ENCODE measurements at regions not wholly inside any gene's neighbourhood (a gene's known extent, or its start where the extent isn't known, plus 50 kb on each side); places are given as distances from the start of the nearest gene placed in this dataset.
A peak's percentile ranks its signal among the peaks of the same experiment; 100 is the strongest.
"Not testable (repeated sequence)": the region's sequence is repeated elsewhere in the genome, so short reads cannot be mapped to it uniquely, and the experiment has no call there.

DNA sequence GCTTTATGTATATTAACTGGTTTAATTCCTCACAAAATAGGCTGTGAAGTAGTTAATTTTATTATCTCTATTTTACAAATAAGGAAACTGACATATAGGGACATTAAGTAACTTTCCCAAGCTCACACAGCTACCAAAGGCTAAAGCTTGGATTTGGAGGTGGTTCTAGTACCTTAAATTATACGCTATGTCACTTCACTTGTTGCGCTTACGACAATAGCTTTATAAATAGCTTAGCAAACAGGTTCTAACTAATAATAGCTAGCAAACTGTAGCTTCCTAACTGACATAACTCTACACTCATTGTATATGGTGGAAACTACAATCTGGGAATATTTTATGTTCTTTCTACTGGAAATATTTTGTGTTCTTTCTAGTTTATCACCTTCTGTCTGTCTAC lies 666.4 kb upstream of the CPEB2 start:
- peak in 1 of 3 experiments; percentile 26 for DNase-seq

DNA sequence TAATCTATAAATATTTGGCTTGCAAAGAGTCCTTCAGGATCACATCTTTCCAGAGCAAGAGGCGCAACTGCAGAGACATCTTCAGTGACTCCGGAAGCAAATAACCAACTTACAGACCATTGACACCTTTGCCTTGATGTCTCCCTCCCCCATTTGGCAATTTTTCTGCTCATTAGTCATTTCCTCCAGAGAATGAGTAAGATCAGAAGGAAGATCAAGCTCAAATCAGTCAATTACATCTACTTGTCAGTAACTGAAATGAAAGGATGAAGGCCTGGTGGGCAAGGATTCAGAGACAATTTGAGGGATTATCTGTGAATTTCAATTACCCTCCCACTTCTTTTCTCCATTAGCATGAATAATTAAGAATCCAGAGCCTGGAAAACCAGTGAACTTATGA lies 665.6 kb upstream of the CPEB2 start:
- no peak for DNase-seq

DNA sequence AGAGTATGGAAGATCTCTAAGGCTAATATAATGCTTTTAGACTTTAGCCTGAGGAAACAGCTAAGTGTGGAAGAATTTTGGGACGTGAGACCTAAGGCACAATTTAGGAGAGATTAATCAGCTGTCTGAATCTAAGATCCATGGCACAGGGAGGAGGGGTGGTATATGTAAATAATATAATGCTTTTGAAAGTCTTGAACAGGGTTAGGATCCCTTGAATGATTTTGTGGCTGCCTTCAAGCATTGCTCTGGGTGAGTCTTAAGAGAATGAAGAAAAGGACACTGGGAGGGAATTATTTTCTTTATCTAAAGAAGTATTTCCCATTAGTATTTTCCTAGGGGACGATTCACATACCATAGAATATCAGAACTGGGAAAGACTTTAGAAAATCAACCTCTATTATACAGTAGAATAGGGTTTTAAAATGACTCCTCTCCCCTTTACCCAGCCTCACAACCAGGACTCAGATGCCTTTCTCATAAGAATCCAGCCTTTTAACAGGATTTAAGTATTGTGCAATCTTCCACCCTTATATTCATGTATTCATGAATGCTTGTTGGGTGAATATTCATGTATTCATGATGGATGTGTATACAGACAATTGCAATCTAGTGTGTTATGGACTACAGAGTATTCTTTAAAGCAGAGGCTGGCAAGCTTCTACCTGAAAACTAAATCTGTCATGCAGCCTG lies 664.2 kb upstream of the CPEB2 start:
- no peak for DNase-seq

DNA sequence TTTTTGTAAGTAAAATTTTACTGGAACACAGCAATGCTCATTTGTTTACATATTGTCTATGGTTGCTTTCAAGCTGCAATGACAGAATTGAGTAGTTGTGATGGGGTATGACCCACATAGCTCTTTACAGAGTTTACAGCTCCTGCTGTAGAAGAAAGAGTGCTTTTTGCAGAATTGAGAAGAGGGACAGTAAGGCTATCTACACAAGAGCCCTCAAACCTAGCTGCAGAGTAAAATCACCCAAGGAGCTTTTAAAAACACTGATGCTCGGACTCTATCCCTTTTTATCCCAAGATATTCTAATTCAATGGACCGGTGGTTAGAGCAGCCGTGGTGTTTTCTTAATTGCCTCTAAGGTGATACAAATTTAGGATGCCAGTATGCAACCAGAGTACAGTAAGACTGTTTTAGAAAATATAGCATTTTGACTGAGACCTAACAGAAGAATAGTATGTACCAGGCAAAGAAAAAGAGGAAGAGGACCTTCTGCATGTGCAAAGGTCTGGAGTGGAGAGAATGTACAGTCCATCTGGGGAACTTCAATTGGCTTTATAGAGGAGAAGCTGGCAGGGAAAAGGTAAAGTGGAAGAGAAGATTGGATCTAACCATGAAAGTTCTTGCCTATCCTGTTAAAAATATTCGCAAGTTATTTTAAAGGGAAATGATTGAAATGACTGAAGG lies 663.6 kb upstream of the CPEB2 start:
- no peak for DNase-seq

DNA sequence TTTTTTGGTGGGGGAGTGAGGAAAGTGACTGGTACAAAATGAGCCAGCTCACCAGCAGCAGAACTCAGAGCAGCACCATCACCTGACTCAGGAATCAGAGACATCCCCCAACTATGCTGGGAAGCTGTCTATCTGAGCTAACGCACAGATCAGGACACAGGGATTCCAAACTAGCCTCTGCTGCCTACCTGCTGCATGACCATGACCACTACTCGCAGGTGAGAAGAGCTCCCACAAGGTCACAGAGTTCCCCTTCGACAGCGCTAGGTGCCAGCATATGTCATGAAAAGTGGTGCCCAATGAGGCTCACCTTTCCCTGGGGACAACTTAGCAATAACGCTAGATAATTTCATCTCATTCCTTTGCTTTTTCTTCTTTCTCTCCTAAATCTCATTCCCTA lies 662.6 kb upstream of the CPEB2 start:
- DNase-seq: no peak

DNA sequence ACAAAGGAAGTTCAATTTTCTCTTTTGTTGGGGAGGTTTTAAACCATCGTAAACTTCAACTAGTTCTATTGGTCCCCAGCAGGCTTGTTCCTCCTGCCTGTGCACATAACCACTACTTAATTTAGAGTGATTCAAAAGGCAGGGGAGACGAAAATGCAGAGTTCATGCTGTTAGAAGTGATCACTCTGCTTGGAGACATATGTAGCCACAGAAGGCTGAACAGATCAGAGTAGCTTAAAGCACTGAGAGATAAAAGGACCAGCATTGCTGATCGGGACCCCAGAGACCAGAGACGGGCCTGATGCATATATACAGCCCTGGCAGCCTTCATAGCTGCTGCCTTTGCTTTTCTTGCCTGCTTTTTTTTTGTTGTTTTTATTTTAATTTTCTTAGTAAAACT lies 662.0 kb upstream of the CPEB2 start:
- no peak for DNase-seq

DNA sequence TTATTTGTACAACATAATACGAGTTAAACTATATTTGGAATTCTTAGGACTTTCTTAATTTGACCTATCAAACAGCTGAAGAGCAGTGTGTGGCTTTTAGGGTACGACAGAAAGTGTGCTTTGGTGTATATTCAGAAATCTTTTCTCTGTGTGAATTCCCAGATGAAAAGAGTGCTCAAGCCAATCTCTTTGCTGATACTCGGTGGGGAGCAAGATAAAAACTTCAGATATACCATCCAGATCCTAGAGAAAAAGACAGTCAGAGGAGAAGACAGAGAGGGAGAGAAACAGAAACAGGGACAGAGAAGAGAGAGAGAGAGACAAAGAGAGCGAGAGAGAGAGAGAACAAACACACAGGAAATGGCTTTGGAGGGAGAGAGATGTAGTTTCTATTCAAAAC lies 658.3 kb upstream of the CPEB2 start:
- no peak for DNase-seq

DNA sequence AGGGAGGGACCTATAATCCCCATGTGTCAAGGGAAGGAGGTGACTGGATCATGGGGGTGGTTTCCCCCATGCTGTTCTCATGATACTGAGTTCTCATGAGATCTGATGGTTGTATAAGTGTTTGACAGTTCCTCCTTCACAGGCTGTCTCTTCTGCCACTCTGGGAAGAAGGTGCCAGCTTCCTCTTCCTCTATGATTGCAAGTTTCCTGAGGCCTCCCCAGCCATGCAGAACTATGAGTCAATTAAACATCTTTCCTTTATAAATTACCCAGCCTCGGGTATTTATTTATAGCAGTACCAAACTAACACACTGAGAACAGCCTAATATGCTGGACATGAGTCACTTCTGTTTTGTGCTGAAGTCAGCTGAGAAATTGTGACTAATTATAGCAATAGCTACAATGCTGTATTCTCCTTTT lies 656.9 kb upstream of the CPEB2 start:
- DNase-seq: no peak

DNA sequence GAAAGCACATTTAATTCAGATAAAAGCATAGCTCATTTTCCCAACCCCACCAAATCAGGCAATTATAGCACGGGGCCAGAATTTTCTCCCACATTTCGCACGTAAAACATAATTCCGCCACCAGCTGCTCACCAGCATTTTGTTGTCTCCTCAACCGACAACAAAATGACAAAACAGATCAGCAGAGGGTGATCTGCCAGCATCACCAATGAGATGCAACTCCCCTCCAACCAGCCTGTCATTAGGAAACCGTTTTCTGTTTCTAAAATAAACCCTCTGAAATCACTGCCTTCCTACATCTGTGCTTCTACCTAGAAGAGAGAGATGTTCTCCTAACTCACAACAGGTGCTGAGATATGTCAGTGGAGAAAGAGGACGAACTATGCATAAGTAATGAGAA lies 654.8 kb upstream of the CPEB2 start:
- no peak for DNase-seq

DNA sequence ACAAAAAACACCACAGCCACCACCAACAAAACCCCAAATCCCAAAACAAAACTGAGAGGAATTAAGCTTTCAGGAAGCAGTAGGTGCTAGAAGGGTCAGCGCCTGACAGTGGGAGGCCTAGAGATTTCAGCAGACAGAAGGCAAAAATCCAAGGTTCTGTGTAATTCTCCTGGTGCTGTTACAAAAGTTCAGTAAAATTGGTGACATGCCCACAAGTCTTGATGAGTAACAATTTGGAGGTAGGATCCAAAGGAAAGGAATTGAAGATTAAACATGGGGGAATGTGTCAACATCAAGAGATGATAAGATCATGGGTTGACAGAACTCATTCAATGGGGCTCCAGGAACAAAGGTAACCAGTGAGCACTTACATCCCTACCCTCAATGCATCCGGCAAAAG lies 653.8 kb upstream of the CPEB2 start:
- DNase-seq: no peak

DNA sequence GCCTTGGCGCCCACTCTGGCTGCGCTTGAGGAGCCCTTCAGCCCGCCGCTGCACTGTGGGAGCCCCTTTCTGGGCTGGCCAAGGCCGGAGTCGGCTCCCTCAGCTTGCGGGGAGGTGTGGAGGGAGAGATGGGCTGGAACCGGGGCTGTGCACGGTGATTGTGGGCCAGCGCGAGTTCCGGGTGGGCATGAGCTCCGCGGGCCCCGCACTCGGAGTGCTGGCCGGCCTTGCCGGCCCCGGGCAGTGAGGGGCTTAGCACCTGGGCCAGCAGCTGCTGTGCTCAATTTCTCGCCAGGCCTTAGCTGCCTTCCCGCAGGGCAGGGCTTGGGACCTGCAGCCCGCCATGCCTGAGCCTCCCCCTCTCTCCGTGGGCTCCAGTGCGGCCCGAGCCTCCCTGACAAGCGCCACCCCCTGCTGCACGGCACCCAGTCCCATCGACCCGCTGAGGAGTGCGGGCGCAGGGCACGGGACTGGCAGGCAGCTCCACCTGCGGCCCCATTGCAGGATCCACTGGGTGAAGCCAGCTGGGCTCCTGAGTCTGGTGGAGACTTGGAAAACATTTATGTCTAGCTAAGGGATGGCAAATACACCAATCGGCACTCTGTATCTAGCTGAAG lies 643.6 kb upstream of the CPEB2 start:
- DNase-seq: not testable (repeated sequence)

DNA sequence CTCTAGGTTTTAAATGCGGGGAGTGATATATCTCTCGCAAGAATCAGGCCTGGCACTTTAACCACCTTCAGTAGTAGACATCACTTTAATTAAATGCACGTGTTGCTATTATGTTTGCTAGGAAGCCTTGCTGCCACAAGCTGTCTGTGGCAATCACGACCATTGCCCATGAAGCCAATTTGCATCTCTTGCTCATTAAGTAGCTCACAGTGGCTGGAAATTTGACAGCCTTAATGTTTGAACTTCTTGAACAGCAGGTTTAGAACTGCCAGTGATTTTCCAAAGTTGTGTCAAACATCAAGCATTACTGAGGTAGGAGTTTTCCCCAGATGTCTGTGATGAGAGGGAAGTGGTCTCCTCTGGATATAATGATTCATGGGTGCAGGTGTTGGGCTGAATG lies 642.3 kb upstream of the CPEB2 start:
- no peak for DNase-seq

DNA sequence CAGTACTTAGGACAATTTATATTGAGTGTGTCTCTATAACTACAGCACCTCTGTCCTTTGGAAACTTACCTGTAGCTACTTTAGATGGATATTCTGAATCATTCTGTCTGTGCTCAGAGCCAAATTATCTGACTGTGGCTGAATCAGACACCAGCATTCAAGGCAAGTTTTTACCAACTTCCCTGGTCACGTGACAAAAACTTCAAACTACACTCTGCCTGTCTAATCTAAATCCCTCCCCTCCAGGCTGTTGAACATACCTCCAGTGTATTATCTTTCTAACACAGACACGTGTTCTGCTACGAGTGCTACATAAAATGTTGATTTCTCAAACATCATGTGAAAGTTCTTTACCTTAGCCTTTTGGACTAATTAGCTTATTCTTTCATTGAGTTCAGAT lies 641.2 kb upstream of the CPEB2 start:
- no peak for DNase-seq

DNA sequence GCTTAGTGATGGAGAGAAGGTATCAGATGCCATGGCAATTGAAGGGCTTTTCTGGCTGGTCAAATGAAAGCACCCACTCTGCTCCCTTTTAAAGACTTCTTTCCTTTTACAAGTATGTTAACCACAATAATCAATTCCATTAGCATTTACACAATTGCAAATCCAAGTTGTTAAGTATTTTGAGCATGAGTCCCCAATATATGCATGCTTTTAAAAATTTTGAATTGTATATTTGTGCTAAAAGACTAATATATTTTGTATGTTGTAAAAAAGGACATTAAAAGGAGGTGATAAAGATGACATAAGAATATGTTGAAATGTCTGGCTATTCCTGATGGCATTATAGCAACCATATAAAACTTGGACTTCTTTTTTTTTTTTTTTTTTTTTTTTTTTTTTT lies 639.9 kb upstream of the CPEB2 start:
- no peak for DNase-seq

DNA sequence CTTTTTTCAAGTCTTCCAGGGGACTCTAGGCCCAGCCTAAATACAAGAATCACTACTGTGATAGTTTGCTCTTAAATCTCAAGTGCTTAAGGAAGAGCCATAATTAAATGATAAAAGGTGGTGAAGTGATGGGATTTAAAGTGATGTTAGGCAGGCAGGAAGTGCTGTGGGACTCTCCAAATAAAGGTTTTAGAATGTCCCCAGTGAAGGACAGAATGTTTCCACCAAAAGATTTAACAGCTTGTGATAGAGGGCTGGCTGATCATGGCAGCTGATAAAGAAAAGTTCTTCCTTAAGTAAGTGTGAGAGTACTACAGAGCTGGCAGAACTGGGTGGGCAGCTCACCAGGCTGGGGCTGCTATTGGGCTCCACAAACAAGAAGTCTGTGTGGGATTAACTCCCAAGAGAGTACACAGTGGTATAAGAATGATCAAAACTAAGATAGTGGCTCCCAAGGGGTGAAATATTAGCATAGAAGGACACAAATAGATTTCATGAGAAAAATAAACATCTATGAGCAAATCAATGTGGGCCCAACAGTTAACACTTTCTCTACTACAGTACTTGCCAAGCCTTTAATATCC lies 637.2 kb upstream of the CPEB2 start:
- peak in 1 of 3 experiments; percentile 6 for DNase-seq

DNA sequence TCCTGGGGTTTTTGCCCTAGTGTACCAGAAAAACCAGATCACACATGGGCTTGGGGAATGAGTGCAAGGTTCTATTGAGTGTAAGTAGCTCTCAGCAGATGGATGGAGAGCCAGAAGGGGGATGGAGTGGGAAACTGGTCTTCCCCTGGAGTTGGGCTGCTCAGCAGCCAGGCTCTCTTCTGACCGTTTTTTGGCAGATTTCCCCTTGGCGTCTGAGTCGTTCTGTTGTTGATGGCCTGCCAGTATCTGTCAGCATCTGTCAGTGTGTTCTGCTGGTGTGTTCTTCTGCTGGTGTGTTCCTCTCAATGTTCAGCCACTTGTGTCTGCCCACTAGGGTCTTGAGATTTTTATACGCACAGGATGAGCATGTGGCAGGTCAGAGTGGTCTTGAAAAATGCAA lies 633.9 kb upstream of the CPEB2 start:
- DNase-seq: no peak

DNA sequence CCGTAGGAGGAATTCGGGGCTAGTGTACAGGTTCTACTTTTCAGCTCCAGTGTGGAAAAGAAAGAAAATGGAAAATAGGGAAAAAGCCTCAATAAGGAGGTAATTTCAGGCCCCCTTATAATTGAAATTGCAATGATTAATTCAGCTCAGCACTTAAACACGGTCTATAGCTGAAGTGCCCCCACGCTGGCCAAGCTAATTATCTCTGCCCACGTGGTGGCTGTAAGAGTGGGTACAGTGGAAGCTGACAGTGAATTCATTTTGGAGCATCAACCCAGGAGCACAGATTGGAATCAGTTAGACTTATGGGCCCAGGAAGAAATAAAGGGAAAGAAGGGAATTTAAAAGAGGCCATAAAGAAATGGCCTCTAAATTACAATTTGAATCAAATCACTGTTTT lies 631.1 kb upstream of the CPEB2 start:
- DNase-seq: peak in 2 of 3 experiments; percentile 17 to 68

DNA sequence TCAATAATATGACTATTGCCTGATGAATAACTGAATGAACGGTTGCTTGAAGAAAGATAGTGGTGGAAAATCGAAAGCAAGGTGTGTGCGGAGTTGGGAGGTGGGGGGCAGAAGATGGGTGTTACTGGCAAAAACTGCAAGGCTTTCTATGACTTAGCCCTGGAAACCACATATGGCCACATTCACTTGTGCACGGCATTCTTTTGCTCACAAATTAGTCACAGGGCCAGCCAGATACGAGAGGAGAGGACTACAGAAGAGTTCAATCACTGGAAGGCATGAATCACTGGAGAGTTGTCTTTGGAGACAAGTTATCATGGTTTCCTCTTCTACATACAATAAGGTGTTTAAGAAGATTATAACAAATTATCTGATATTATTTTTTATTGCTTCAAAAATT lies 626.5 kb upstream of the CPEB2 start:
- no peak for DNase-seq

DNA sequence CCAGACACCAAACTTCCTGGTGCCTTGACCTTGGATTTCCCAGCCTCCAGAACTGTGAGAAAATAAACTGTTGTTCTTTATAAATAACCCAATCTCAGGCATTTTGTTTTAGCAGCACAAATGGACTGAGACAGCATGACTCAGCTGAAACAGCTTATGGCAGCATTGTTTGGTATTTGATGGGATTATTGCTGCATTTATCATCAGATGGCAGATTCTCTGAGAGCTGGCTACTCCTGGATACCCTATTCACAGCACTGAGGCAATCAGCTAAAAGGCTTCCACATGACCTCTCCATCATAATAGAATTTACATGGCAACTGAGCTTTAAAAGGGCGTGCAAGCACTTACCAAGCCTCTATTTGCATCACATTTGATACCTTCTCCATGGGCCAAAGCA lies 623.1 kb upstream of the CPEB2 start:
- no peak for DNase-seq

DNA sequence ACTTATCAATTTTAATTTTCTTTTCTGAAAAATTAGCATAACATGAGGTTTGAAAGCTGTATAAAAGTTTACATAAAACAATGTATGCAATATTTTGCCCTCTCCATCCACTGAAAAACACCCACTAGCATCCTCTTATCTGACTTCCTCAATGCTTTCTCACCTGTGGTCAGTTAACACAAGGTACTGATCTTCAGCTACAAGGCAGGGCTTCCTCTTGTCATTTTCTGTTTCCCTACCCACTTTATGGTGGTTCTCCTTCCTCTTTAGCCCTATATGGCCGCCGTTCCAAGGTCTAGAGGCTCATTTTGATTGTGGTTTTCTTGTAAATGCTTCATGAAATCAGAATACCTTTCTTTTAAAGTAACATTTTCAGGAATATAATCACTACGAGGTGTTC lies 618.6 kb upstream of the CPEB2 start:
- no peak for DNase-seq

DNA sequence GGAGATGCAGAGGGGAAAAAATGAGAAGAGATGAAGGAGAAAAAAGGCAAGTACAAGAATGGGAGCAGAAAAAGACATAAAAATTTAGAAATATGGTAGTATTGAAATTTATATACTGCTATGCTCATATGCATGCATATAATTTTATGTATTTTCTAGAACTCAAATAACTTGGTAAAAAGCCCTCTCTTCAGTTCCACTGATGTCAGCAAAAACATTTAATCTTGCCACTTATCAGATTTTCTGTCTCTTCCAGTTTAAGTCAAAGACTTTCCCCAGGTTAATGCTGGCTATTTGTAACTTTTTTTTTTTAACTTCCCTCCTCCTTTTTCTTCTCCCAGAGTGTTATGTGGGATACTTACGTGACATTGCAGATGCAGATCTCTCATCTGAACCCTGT lies 617.5 kb upstream of the CPEB2 start:
- no peak for DNase-seq

DNA sequence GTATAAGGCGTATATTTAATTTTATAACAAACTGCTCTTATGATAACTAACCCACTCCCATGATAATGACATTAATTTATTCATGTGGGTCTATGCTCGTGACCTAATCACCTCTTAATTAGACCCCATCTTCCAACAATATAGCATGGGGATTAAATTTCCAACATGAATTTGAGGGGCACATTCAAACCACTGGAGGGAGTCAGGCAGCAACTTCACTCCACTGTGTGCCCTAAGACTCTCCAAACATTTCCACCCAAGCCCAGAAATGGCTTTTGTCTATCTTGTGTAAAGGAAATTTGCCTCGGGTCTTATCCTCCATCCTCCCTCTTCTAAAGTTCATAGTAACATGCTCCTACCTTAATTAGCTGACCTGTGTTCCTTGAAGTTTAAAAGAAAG lies 616.1 kb upstream of the CPEB2 start:
- DNase-seq: no peak

DNA sequence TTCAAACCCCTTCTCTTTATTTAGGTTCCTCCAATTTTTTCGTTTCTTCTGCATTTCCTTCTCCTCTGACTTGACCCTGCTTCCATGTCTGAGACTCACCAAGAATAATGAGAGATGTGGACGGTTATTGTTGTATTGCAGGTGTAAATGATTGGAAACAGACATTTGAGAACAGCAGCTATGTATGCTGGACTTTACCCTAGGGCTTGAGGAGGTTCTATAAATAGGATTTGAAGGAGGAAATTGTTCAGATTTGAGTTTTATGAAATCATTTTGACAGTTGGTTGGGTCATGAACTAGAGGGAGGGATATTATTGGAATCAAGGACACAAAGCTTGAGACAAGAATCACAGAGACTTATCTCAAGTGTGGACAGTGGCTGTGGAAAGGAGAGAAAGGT lies 614.6 kb upstream of the CPEB2 start:
- DNase-seq: no peak

DNA sequence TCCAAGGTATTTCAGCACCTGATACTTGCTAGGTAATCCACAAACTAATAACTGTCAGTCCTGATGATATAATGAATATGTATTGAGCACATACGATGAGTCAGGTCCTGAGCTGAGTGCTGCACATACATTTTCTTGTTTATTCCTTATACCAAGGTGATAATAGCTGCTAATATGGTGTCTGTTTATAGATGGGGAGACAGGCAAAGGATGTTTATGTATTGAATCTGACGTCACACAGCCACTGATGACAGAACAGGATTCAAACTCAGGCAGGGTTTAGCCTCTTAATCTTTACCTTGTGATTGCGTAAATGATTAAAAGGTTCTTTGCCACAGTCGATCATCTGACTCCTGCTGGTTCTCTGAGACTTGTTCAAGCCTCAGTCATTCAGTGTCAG lies 609.9 kb upstream of the CPEB2 start:
- DNase-seq: peak in 1 of 3 experiments; percentile 11

Measured in NCI-H1417 (cell line).